ENCODE measurements at regions not wholly inside any gene's neighbourhood (a gene's known extent, or its start where the extent isn't known, plus 50 kb on each side); places are given as distances from the start of the nearest gene placed in this dataset.

GRCh38 chr4:183563874-183564273 is 59.0 kb downstream of the ING2 start:
- DNase-seq (ENCODE audit: low spot score) = peak; percentile 58
- no peaks in the 10 kb centered on the region for H3K79me2 ChIP-seq
- no peaks in the 10 kb centered on the region for H3K4me1 ChIP-seq (ENCODE audit: insufficient read depth)
- no peak for TF ChIP-seq EZH2 (IDR thresholded peaks at IDR 0.05; ENCODE audit: borderline replicate concordance)
- no peak for TF ChIP-seq CTCF (IDR thresholded peaks at IDR 0.05; ENCODE audit: poor library complexity)
- TF ChIP-seq EZH2phosphoT487 (IDR thresholded peaks at IDR 0.05; ENCODE audit: low read depth, severe bottlenecking, unreplicated experiment) = no peak
- no peaks in the 10 kb centered on the region for H3K9me2 ChIP-seq (replicated peaks; ENCODE audit: insufficient read depth)
- H4K20me1 ChIP-seq (ENCODE audit: insufficient read depth, poor library complexity, severe bottlenecking) = no peaks in the 10 kb centered on the region
- no peak overlapping the region for H2AFZ ChIP-seq
- H3K27ac ChIP-seq = peak overlapping the region; percentile 18
- H3K36me3 ChIP-seq (replicated peaks; ENCODE audit: insufficient read depth, low read depth) = no peaks in the 10 kb centered on the region
- no peaks in the 10 kb centered on the region for H3K27me3 ChIP-seq
- H3K4me2 ChIP-seq = no peak overlapping the region
- no peaks in the 10 kb centered on the region for H3K9me3 ChIP-seq (ENCODE audit: low read depth)
- 59% methylated on average over 5 of the region's 5 CpGs for WGBS (ENCODE audit: low lambda C conversion rate, missing lambda C conversion rate)
- no peak overlapping the region for H3K4me3 ChIP-seq

- TF ChIP-seq CTCF (IDR thresholded peaks at IDR 0.05; ENCODE audit: poor library complexity) (no peak), EZH2phosphoT487 (IDR thresholded peaks at IDR 0.05; ENCODE audit: low read depth, severe bottlenecking, unreplicated experiment) (no peak), EZH2 (IDR thresholded peaks at IDR 0.05; ENCODE audit: borderline replicate concordance) (no peak)
- Histone ChIP-seq H3K27ac (no peak overlapping the region), H3K4me1 (ENCODE audit: insufficient read depth) (peaks cover 3% of the 10 kb centered on the region)
Observed at GRCh38 chr4:183571350-183571941, 66.6 kb downstream of the ING2 start.

GRCh38 chr4:183576701-183577404 is 72.0 kb downstream of the ING2 start:
- Histone ChIP-seq H3K4me1 (ENCODE audit: insufficient read depth) (no peaks in the 10 kb centered on the region), H3K4me3 (no peak overlapping the region), H3K79me2 (no peaks in the 10 kb centered on the region), H3K4me2 (no peak overlapping the region), H4K20me1 (ENCODE audit: insufficient read depth, poor library complexity, severe bottlenecking) (no peaks in the 10 kb centered on the region), H3K27ac (no peak overlapping the region), H2AFZ (no peak overlapping the region), H3K9me2 (replicated peaks; ENCODE audit: insufficient read depth) (no peaks in the 10 kb centered on the region), H3K9me3 (ENCODE audit: low read depth) (no peaks in the 10 kb centered on the region), H3K36me3 (replicated peaks; ENCODE audit: insufficient read depth, low read depth) (no peaks in the 10 kb centered on the region), H3K27me3 (no peaks in the 10 kb centered on the region)
- TF ChIP-seq CTCF (IDR thresholded peaks at IDR 0.05; ENCODE audit: poor library complexity) (no peak), EZH2 (IDR thresholded peaks at IDR 0.05; ENCODE audit: borderline replicate concordance) (no peak), EZH2phosphoT487 (IDR thresholded peaks at IDR 0.05; ENCODE audit: low read depth, severe bottlenecking, unreplicated experiment) (no peak)
- DNase-seq (ENCODE audit: low spot score) = no peak
- WGBS (ENCODE audit: low lambda C conversion rate, missing lambda C conversion rate) = 74% methylated on average over 6 of the region's 6 CpGs

More at GRCh38 chr4:183571350-183571941, 66.6 kb downstream of the ING2 start:
- no peaks in the 10 kb centered on the region for H3K79me2 ChIP-seq
- H3K4me3 ChIP-seq = no peak overlapping the region
- H3K36me3 ChIP-seq (replicated peaks; ENCODE audit: insufficient read depth, low read depth) = no peaks in the 10 kb centered on the region
- H4K20me1 ChIP-seq (ENCODE audit: insufficient read depth, poor library complexity, severe bottlenecking) = no peaks in the 10 kb centered on the region
- WGBS (ENCODE audit: low lambda C conversion rate, missing lambda C conversion rate) = 70% methylated on average over 10 of the region's 10 CpGs
- no peaks in the 10 kb centered on the region for H3K9me2 ChIP-seq (replicated peaks; ENCODE audit: insufficient read depth)
- no peaks in the 10 kb centered on the region for H3K27me3 ChIP-seq
- H3K4me2 ChIP-seq = peak overlapping the region; percentile 25
- no peak overlapping the region for H2AFZ ChIP-seq
- H3K9me3 ChIP-seq (ENCODE audit: low read depth) = no peaks in the 10 kb centered on the region
- peak; percentile 82 for DNase-seq (ENCODE audit: low spot score)

Measured in hepatocyte (in vitro differentiated cells).